Astrocyte of the spinal cord (primary cell): ENCODE measurements at regions not wholly inside any gene's neighbourhood (a gene's known extent, or its start where the extent isn't known, plus 50 kb on each side); places are given as distances from the start of the nearest gene placed in this dataset.

Source experiments
- DNase-seq: peaks from one replicate; pipeline ENCODE4 v3.0.0; 2011; ENCODE audit warnings: low read depth, low spot score
- H3K4me3 ChIP-seq: 2 replicates; pipeline ENCODE4 v1.5.1; 2011; ENCODE audit warnings: low read depth, mild to moderate bottlenecking, low read length, moderate library complexity
- CTCF ChIP-seq: IDR thresholded peaks from 2 replicates; pipeline ENCODE4 v1.5.1; 2012; ENCODE audit warnings: low read depth, mild to moderate bottlenecking, low read length, inconsistent platforms
- in situ Hi-C: cut with HindIII; loops from 2 replicates; pipeline ENCODE4 v1.10.0; 2017; ENCODE audit warnings: low sequenced_read_pairs

GRCh38 chr15:57881972-57882371, 175.5 kb downstream of the POLR2M start:
- in situ Hi-C loops, result no loop called here
- no peak for TF ChIP-seq CTCF
- DNase-seq, result no peak
- H3K4me3 ChIP-seq, result no peak overlapping the region

- DNase-seq, result no peak
- TF ChIP-seq CTCF, result no peak
- H3K4me3 ChIP-seq, result no peak overlapping the region
- in situ Hi-C loops, result no loop called here
Measured at GRCh38 chr15:57883701-57884100, 177.2 kb downstream of the POLR2M start.

- no peak for DNase-seq
- TF ChIP-seq CTCF, result no peak
- in situ Hi-C loops, result no loop called here
- no peak overlapping the region for H3K4me3 ChIP-seq
Measured at GRCh38 chr15:57884936-57885335, 178.4 kb downstream of the POLR2M start.

- H3K4me3 ChIP-seq, result no peak overlapping the region
- in situ Hi-C loops, result no loop called here
- TF ChIP-seq CTCF, result no peak
- DNase-seq, result no peak
Measured at GRCh38 chr15:57885435-57885834, 178.9 kb downstream of the POLR2M start.

GRCh38 chr15:57887825-57888224, 177.7 kb downstream of the ALDH1A2 start:
- in situ Hi-C loops, result no loop called here
- TF ChIP-seq CTCF, result no peak
- no peak overlapping the region for H3K4me3 ChIP-seq
- DNase-seq, result no peak

- DNase-seq, result no peak
- H3K4me3 ChIP-seq, result no peak overlapping the region
- no peak for TF ChIP-seq CTCF
- in situ Hi-C loops, result no loop called here
Measured at GRCh38 chr15:57890351-57890750, 175.2 kb downstream of the ALDH1A2 start.

- in situ Hi-C loops, result no loop called here
- no peak for TF ChIP-seq CTCF
- no peak for DNase-seq
Measured at GRCh38 chr15:57890878-57891277, 174.6 kb downstream of the ALDH1A2 start.

More at GRCh38 chr15:57890878-57891277, 174.6 kb downstream of the ALDH1A2 start:
- no peak overlapping the region for H3K4me3 ChIP-seq
